ENCODE measurements at regions not wholly inside any gene's neighbourhood (a gene's known extent, or its start where the extent isn't known, plus 50 kb on each side); places are given as distances from the start of the nearest gene placed in this dataset.
"Not testable (repeated sequence)": the region's sequence is repeated elsewhere in the genome, so short reads cannot be mapped to it uniquely, and the experiment has no call there.

GRCh38 chr14:44616204-44616603, 109.1 kb upstream of the FSCB start:
- no peak for DNase-seq (ENCODE audit: low read depth, low spot score)

- DNase-seq (ENCODE audit: low read depth, low spot score): no peak
Observed at GRCh38 chr14:44613061-44613712, 106.1 kb upstream of the FSCB start.

GRCh38 chr14:44612002-44612401, 104.9 kb upstream of the FSCB start:
- DNase-seq (ENCODE audit: low read depth, low spot score): no peak

- no peak for DNase-seq (ENCODE audit: low read depth, low spot score)
Observed at GRCh38 chr14:44609876-44610510, 102.9 kb upstream of the FSCB start.

GRCh38 chr14:44609201-44609600, 102.1 kb upstream of the FSCB start:
- no peak for DNase-seq (ENCODE audit: low read depth, low spot score)

- DNase-seq (ENCODE audit: low read depth, low spot score): no peak
Observed at GRCh38 chr14:44607701-44608100, 100.6 kb upstream of the FSCB start.

GRCh38 chr14:44606576-44606975, 99.5 kb upstream of the FSCB start:
- no peak for DNase-seq (ENCODE audit: low read depth, low spot score)

- not testable (repeated sequence) for DNase-seq (ENCODE audit: low read depth, low spot score)
Observed at GRCh38 chr14:44601266-44601665, 94.2 kb upstream of the FSCB start.

GRCh38 chr14:44589180-44589579, 82.1 kb upstream of the FSCB start:
- DNase-seq (ENCODE audit: low read depth, low spot score): no peak

- DNase-seq (ENCODE audit: low read depth, low spot score): no peak
Observed at GRCh38 chr14:44586910-44587309, 79.8 kb upstream of the FSCB start.

GRCh38 chr14:44576356-44576755, 69.3 kb upstream of the FSCB start:
- no peak for DNase-seq (ENCODE audit: low read depth, low spot score)

- DNase-seq (ENCODE audit: low read depth, low spot score): no peak
Observed at GRCh38 chr14:44567997-44568396, 60.9 kb upstream of the FSCB start.

- no peak for DNase-seq (ENCODE audit: low read depth, low spot score)
Observed at GRCh38 chr14:44565968-44566367, 58.9 kb upstream of the FSCB start.

GRCh38 chr14:44564908-44565307, 57.8 kb upstream of the FSCB start:
- no peak for DNase-seq (ENCODE audit: low read depth, low spot score)
